ENCODE measurements at regions not wholly inside any gene's neighbourhood (a gene's known extent, or its start where the extent isn't known, plus 50 kb on each side); places are given as distances from the start of the nearest gene placed in this dataset.
A peak's percentile ranks its signal among the peaks of the same experiment; 100 is the strongest.
"Not testable (repeated sequence)": the region's sequence is repeated elsewhere in the genome, so short reads cannot be mapped to it uniquely, and the experiment has no call there.

- DNase-seq (ENCODE audit: low read depth in 1 of 2, low spot score in 1 of 2), result no peak
Observed at GRCh38 chrX:131650637-131651410, 107.0 kb downstream of the OR13H1 start.

GRCh38 chrX:131663726-131664125 is 119.9 kb downstream of the OR13H1 start:
- in situ Hi-C loops (cut with HindIII; ENCODE audit: low pct_unique_long_range_greater_than_20kb, low sequenced_read_pairs); DNase-seq (ENCODE audit: low read depth in 1 of 2, low spot score in 1 of 2): not testable (repeated sequence)

More at GRCh38 chrX:131650637-131651410, 107.0 kb downstream of the OR13H1 start:
- TF ChIP-seq JUND (IDR thresholded peaks at IDR 0.05; ENCODE audit: low read depth), result no peak
- in situ Hi-C loops (cut with HindIII; ENCODE audit: low pct_unique_long_range_greater_than_20kb, low sequenced_read_pairs), result no loop called here

GRCh38 chrX:131671735-131672134 is 127.9 kb downstream of the OR13H1 start:
- in situ Hi-C loops (cut with HindIII; ENCODE audit: low pct_unique_long_range_greater_than_20kb, low sequenced_read_pairs), result no loop called here
- TF ChIP-seq JUND (IDR thresholded peaks at IDR 0.05; ENCODE audit: low read depth), result no peak
- no peak for DNase-seq (ENCODE audit: low read depth in 1 of 2, low spot score in 1 of 2)

- no peak for TF ChIP-seq JUND (IDR thresholded peaks at IDR 0.05; ENCODE audit: low read depth)
- DNase-seq (ENCODE audit: low read depth in 1 of 2, low spot score in 1 of 2), result peak in 1 of 2 experiments; percentile 22
- in situ Hi-C loops (cut with HindIII; ENCODE audit: low pct_unique_long_range_greater_than_20kb, low sequenced_read_pairs), result no loop called here
Observed at GRCh38 chrX:131675596-131676194, 131.8 kb downstream of the OR13H1 start.

- TF ChIP-seq JUND (IDR thresholded peaks at IDR 0.05; ENCODE audit: low read depth), result no peak
- in situ Hi-C loops (cut with HindIII; ENCODE audit: low pct_unique_long_range_greater_than_20kb, low sequenced_read_pairs), result no loop called here
- DNase-seq (ENCODE audit: low read depth in 1 of 2, low spot score in 1 of 2), result peak; percentile 3 to 24
Observed at GRCh38 chrX:131677655-131678628, 134.1 kb downstream of the OR13H1 start.

GRCh38 chrX:131682735-131683134 is 138.9 kb downstream of the OR13H1 start:
- in situ Hi-C loops (cut with HindIII; ENCODE audit: low pct_unique_long_range_greater_than_20kb, low sequenced_read_pairs), result not testable (repeated sequence)

GRCh38 chrX:131693359-131693758 is 149.5 kb downstream of the OR13H1 start:
- DNase-seq (ENCODE audit: low read depth in 1 of 2, low spot score in 1 of 2), result no peak
- no peak for TF ChIP-seq JUND (IDR thresholded peaks at IDR 0.05; ENCODE audit: low read depth)
- in situ Hi-C loops (cut with HindIII; ENCODE audit: low pct_unique_long_range_greater_than_20kb, low sequenced_read_pairs), result no loop called here

More at GRCh38 chrX:131682735-131683134, 138.9 kb downstream of the OR13H1 start:
- not testable (repeated sequence) for DNase-seq (ENCODE audit: low read depth in 1 of 2, low spot score in 1 of 2)

GRCh38 chrX:131696989-131697388 is 153.1 kb downstream of the OR13H1 start:
- in situ Hi-C loops (cut with HindIII; ENCODE audit: low pct_unique_long_range_greater_than_20kb, low sequenced_read_pairs); DNase-seq (ENCODE audit: low read depth in 1 of 2, low spot score in 1 of 2): not testable (repeated sequence)

- no peak for TF ChIP-seq JUND (IDR thresholded peaks at IDR 0.05; ENCODE audit: low read depth)
- in situ Hi-C loops (cut with HindIII; ENCODE audit: low pct_unique_long_range_greater_than_20kb, low sequenced_read_pairs), result no loop called here
- DNase-seq (ENCODE audit: low read depth in 1 of 2, low spot score in 1 of 2), result peak in 1 of 2 experiments; percentile 1
Observed at GRCh38 chrX:131703646-131704045, 159.8 kb downstream of the OR13H1 start.

GRCh38 chrX:131704136-131704695 is 160.3 kb downstream of the OR13H1 start:
- DNase-seq (ENCODE audit: low read depth in 1 of 2, low spot score in 1 of 2), result peak in 1 of 2 experiments; percentile 78
- no peak for TF ChIP-seq JUND (IDR thresholded peaks at IDR 0.05; ENCODE audit: low read depth)
- in situ Hi-C loops (cut with HindIII; ENCODE audit: low pct_unique_long_range_greater_than_20kb, low sequenced_read_pairs), result no loop called here

- in situ Hi-C loops (cut with HindIII; ENCODE audit: low pct_unique_long_range_greater_than_20kb, low sequenced_read_pairs), result no loop called here
- no peak for DNase-seq (ENCODE audit: low read depth in 1 of 2, low spot score in 1 of 2)
- no peak for TF ChIP-seq JUND (IDR thresholded peaks at IDR 0.05; ENCODE audit: low read depth)
Observed at GRCh38 chrX:131709553-131709952, 165.7 kb downstream of the OR13H1 start.

- in situ Hi-C loops (cut with HindIII; ENCODE audit: low pct_unique_long_range_greater_than_20kb, low sequenced_read_pairs), result no loop called here
- no peak for TF ChIP-seq JUND (IDR thresholded peaks at IDR 0.05; ENCODE audit: low read depth)
- DNase-seq (ENCODE audit: low read depth in 1 of 2, low spot score in 1 of 2), result no peak
Observed at GRCh38 chrX:131711478-131711867, 167.6 kb downstream of the OR13H1 start.
